ENCODE measurements at regions not wholly inside any gene's neighbourhood (a gene's known extent, or its start where the extent isn't known, plus 50 kb on each side); places are given as distances from the start of the nearest gene placed in this dataset.
"Not testable (repeated sequence)": the region's sequence is repeated elsewhere in the genome, so short reads cannot be mapped to it uniquely, and the experiment has no call there.

DNA sequence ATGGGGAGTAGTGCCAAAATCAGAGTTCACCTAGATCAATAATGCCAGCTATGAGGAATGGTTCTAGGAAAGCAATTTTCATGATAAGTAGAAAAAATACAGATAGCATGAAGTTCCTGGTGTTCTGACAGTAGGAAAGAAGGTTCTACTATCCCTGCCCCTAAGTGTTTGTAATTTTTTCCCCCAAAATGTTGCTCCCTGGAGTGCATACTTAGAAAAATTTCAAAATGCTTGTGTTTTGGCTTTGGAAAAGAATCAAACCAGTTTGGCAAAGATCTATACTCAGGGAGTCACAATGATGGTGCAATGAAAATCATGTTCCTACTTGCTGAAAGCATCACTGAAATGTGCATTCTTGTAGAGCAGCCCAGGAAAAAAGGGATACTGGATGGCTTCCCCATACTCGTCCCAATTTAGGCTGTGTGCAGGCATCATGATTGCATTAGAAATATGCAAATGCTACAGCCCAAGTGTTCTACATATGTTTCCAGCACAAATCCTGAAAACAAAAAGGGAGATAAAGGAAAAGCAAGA, 74.7 kb downstream of the LPAR4 start:
- no peak for DNase-seq

DNA sequence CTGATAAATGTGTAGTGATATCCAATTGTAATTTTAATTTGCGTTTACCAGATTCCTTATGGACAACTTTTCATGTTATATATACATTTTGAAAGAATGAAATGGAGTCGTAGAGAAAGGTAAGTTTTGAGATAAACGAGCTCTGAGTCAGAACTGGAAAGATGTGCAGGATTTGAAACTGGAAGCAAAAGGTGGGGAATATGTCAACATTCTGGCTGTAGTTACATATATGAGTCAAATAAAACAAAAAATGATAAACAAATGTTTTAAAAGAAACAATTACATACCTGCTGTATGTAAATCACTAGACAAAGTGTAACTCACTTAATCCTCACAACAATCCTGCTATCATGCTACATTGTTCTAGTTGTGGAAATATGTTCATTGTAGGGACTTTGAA, 84.0 kb downstream of the LPAR4 start:
- DNase-seq, result no peak

DNA sequence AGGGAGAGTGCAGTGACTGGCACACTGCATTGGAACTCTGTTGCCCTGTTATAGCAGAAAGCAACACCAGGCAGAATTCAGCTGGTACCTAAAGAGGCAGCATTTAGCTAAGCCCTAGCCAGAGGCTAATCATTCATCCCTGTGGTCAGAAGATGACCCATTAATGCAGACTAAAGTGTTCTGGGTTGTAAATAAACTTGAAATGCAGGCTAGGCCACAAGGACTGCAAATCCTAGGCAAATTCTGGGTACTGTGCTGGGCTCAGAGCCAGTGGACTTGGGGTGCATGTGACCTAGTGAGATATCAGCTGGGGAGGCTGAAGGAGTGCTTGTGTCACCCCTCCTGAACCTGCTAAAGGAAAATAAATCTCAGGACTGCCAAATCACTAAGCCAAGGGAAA, 91.2 kb downstream of the LPAR4 start:
- DNase-seq, result no peak

DNA sequence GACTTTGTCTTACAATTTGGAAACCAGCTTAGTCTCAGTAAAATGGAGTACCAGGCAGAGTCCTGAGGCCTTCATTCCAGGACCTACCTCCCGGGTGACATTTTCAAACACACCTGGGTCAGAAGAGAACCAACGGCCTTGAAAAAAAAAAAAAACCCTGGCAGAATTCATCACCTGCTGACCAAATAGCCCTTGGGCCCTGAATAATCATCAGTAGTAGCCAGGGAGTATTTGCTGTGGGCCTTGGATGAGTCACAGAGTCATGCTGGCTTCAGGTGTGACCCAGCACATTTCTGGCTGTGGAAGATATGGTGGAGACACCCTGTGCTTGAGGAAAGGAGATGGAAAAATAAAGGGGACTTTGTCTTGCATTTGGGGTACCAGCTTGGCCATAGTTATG, 92.2 kb downstream of the LPAR4 start:
- DNase-seq, result no peak

DNA sequence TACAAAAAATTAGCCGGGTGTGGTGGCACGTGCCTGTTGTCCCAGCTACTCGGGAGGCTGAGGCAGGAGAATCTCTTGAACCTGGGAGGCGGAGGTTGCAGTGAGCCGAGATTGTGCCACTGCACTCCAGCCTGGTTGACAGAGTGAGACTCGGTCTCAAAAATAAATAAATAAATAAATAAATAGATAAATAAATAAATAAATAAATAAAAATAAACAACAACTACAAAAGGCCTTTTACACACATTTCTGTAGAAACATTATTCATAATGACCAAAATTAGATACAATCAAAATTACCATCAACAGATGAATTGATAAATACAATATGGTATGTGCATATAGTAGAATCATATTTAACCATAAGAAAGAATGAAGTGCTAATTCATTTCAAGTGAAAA, 96.7 kb downstream of the LPAR4 start:
- not testable (repeated sequence) for DNase-seq

DNA sequence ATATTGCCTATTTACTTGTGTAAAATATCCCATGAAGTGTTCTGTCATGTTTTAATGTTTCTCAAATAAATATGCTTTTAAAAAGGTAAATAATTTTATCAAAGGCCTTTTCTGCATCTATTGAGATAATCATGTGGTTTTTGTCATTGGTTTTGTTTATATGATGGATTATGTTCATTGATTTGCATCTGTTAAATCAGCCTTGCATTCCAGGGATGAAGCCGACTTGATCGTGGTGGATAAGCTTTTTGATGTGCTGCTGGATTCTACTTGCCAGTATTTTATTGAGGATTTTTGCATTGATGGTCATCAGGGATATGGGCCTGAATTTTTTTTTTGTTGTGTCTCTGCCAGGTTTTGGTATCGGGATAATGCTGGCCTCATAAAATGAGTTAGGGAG, 63.9 kb upstream of the P2RY10 start:
- DNase-seq, result not testable (repeated sequence)

DNA sequence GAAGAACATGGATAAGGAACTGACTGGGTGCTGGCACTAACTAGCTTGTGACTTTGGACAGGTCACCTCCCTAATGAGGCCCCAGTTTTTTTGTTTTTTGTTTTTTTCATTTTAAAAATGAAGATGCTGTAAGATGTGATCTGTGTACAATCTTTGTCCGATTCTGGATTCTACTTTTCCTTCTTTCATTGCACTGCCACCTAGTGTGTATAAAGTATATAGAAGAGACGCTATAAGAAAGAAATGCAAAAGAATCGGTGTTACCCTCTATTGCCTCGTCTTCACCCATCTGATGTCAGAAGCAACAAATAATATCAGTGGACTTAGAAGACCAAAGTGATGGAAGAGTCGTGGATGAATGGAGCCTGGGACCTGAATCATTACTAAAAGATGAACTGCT, 58.6 kb upstream of the P2RY10 start:
- DNase-seq, result peak; percentile 2
